ENCODE measurements at regions not wholly inside any gene's neighbourhood (a gene's known extent, or its start where the extent isn't known, plus 50 kb on each side); places are given as distances from the start of the nearest gene placed in this dataset.

- TF ChIP-seq HNF4G (IDR thresholded peaks at IDR 0.05): no peak
- no peak for TF ChIP-seq RXRA (IDR thresholded peaks at IDR 0.05)
- no peak for TF ChIP-seq GABPA (IDR thresholded peaks at IDR 0.05 in 1 of 2, conservative IDR thresholded peaks at IDR 0.05 in 1 of 2)
- TF ChIP-seq EGR1 (IDR thresholded peaks at IDR 0.05; ENCODE audit: low read depth in 2 of 2): no peak
- TF ChIP-seq FOXA2 (IDR thresholded peaks at IDR 0.05): no peak
- no peak overlapping the region for H3K27ac ChIP-seq (ENCODE audit: low read depth in 1 of 2, low read length in 2 of 2)
- no peaks in the 10 kb centered on the region for H3K4me1 ChIP-seq (ENCODE audit: control insufficient read depth in 4 of 4, insufficient read depth in 4 of 4, low read length in 3 of 4)
- H3K27me3 ChIP-seq (ENCODE audit: control insufficient read depth in 4 of 4, insufficient read depth in 4 of 4, low read length in 3 of 4): no peaks in the 10 kb centered on the region
- no peak overlapping the region for H3K9ac ChIP-seq (ENCODE audit: low read depth in 1 of 2, low read length in 2 of 2)
- H3K9me3 ChIP-seq (ENCODE audit: control insufficient read depth in 4 of 4, low read length in 3 of 4): no peaks in the 10 kb centered on the region
- H3K36me3 ChIP-seq (ENCODE audit: control insufficient read depth in 4 of 4, insufficient read depth in 3 of 4, low read depth in 1 of 4, low read length in 3 of 4): no peaks in the 10 kb centered on the region
- no peak for DNase-seq (ENCODE audit: low spot score)
- H3K4me3 ChIP-seq (ENCODE audit: low read depth in 1 of 3, low read length in 3 of 3): no peak overlapping the region
Observed at GRCh38 chr3:107458871-107459270, 63.9 kb upstream of the BBX start.

GRCh38 chr3:107461721-107462120 lies 61.0 kb upstream of the BBX start:
- no peaks in the 10 kb centered on the region for H3K36me3 ChIP-seq (ENCODE audit: control insufficient read depth in 4 of 4, insufficient read depth in 3 of 4, low read depth in 1 of 4, low read length in 3 of 4)
- no peak overlapping the region for H3K27ac ChIP-seq (ENCODE audit: low read depth in 1 of 2, low read length in 2 of 2)
- H3K4me1 ChIP-seq (ENCODE audit: control insufficient read depth in 4 of 4, insufficient read depth in 4 of 4, low read length in 3 of 4): no peaks in the 10 kb centered on the region
- H3K27me3 ChIP-seq (ENCODE audit: control insufficient read depth in 4 of 4, insufficient read depth in 4 of 4, low read length in 3 of 4): no peaks in the 10 kb centered on the region
- no peak overlapping the region for H3K4me3 ChIP-seq (ENCODE audit: low read depth in 1 of 3, low read length in 3 of 3)
- DNase-seq (ENCODE audit: low spot score): no peak
- WGBS: 95% methylated on average over 5 of the region's 5 CpGs
- H3K9me3 ChIP-seq (ENCODE audit: control insufficient read depth in 4 of 4, low read length in 3 of 4): no peaks in the 10 kb centered on the region
- H3K9ac ChIP-seq (ENCODE audit: low read depth in 1 of 2, low read length in 2 of 2): no peak overlapping the region
- no peak for TF ChIP-seq ATF3 (IDR thresholded peaks at IDR 0.05)
- no peak for TF ChIP-seq HNF4A (conservative IDR thresholded peaks at IDR 0.05)
- no peak for TF ChIP-seq JUND (IDR thresholded peaks at IDR 0.05)
- TF ChIP-seq FOXA2 (IDR thresholded peaks at IDR 0.05): no peak
- no peak for TF ChIP-seq EGR1 (IDR thresholded peaks at IDR 0.05; ENCODE audit: low read depth in 2 of 2)
- TF ChIP-seq TAF1 (conservative IDR thresholded peaks at IDR 0.05): no peak
- no peak for TF ChIP-seq YY1 (IDR thresholded peaks at IDR 0.05)
- no peak for TF ChIP-seq NR2F2 (IDR thresholded peaks at IDR 0.05)
- no peak for TF ChIP-seq RAD21 (IDR thresholded peaks at IDR 0.05)
- TF ChIP-seq CTCF (IDR thresholded peaks at IDR 0.05; ENCODE audit: low read depth, low read length, missing input control): no peak
- TF ChIP-seq REST (IDR thresholded peaks at IDR 0.05): no peak

- H3K9me3 ChIP-seq (ENCODE audit: control insufficient read depth in 4 of 4, low read length in 3 of 4): no peaks in the 10 kb centered on the region
- DNase-seq (ENCODE audit: low spot score): no peak
- H3K27me3 ChIP-seq (ENCODE audit: control insufficient read depth in 4 of 4, insufficient read depth in 4 of 4, low read length in 3 of 4): no peaks in the 10 kb centered on the region
- WGBS: 73% methylated on average over 2 of the region's 2 CpGs
- TF ChIP-seq NR2F2 (IDR thresholded peaks at IDR 0.05) (no peak), JUND (IDR thresholded peaks at IDR 0.05) (no peak), YY1 (IDR thresholded peaks at IDR 0.05) (no peak), FOXA1 (IDR thresholded peaks at IDR 0.05) (no peak), FOXA2 (IDR thresholded peaks at IDR 0.05) (no peak), EGR1 (IDR thresholded peaks at IDR 0.05; ENCODE audit: low read depth in 2 of 2) (no peak), HNF4A (conservative IDR thresholded peaks at IDR 0.05) (no peak), CTCF (IDR thresholded peaks at IDR 0.05; ENCODE audit: low read depth, low read length, missing input control) (no peak)
- no peaks in the 10 kb centered on the region for H3K36me3 ChIP-seq (ENCODE audit: control insufficient read depth in 4 of 4, insufficient read depth in 3 of 4, low read depth in 1 of 4, low read length in 3 of 4)
- H3K9ac ChIP-seq (ENCODE audit: low read depth in 1 of 2, low read length in 2 of 2): no peak overlapping the region
- H3K4me3 ChIP-seq (ENCODE audit: low read depth in 1 of 3, low read length in 3 of 3): no peak overlapping the region
- H3K27ac ChIP-seq (ENCODE audit: low read depth in 1 of 2, low read length in 2 of 2): no peak overlapping the region
- H3K4me1 ChIP-seq (ENCODE audit: control insufficient read depth in 4 of 4, insufficient read depth in 4 of 4, low read length in 3 of 4): no peaks in the 10 kb centered on the region
Observed at GRCh38 chr3:107464037-107464436, 58.7 kb upstream of the BBX start.
